ENCODE measurements at regions not wholly inside any gene's neighbourhood (a gene's known extent, or its start where the extent isn't known, plus 50 kb on each side); places are given as distances from the start of the nearest gene placed in this dataset.

DNA sequence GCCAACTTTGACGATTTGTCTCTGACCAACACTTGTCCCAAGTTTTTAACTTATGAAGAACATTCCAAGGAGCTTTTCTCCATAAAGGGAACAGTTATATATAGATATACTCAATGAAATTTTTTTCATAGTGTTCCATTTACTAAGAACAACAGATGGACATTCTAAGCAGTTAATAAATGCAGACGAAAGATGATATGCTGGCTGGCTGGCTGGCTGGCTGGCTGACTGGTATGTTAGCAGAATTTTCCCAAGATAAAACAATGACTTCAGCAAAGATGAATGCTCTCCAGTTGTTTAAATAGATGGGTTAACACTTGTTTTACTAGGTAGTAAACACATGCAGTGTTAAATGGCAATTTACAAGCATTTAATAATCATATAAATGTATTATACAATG is 62.2 kb downstream of the SPANXN3 start:
- no peak overlapping the region for H3K27ac ChIP-seq
- no peaks in the 10 kb centered on the region for H3K4me1 ChIP-seq
- WGBS, 2 donors = 27 to 28% methylated on average over 2 of the region's 2 CpGs
- TF ChIP-seq, protein P1, sequence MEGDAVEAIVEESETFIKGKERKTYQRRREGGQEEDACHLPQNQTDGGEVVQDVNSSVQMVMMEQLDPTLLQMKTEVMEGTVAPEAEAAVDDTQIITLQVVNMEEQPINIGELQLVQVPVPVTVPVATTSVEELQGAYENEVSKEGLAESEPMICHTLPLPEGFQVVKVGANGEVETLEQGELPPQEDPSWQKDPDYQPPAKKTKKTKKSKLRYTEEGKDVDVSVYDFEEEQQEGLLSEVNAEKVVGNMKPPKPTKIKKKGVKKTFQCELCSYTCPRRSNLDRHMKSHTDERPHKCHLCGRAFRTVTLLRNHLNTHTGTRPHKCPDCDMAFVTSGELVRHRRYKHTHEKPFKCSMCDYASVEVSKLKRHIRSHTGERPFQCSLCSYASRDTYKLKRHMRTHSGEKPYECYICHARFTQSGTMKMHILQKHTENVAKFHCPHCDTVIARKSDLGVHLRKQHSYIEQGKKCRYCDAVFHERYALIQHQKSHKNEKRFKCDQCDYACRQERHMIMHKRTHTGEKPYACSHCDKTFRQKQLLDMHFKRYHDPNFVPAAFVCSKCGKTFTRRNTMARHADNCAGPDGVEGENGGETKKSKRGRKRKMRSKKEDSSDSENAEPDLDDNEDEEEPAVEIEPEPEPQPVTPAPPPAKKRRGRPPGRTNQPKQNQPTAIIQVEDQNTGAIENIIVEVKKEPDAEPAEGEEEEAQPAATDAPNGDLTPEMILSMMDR (IDR thresholded peaks at IDR 0.05) = no peak
- no peak for TF ChIP-seq POLR2A (IDR thresholded peaks at IDR 0.05)
- no peaks in the 10 kb centered on the region for H3K9me3 ChIP-seq
- H3K36me3 ChIP-seq (ENCODE audit: low read depth, missing control alignments) = no peaks in the 10 kb centered on the region
- intact Hi-C loops (cut with DNase I; ENCODE audit: low total_unique reads) = no loop called here
- H3K27me3 ChIP-seq = no peaks in the 10 kb centered on the region
- no peak overlapping the region for H3K4me3 ChIP-seq
- DNase-seq = no peak

DNA sequence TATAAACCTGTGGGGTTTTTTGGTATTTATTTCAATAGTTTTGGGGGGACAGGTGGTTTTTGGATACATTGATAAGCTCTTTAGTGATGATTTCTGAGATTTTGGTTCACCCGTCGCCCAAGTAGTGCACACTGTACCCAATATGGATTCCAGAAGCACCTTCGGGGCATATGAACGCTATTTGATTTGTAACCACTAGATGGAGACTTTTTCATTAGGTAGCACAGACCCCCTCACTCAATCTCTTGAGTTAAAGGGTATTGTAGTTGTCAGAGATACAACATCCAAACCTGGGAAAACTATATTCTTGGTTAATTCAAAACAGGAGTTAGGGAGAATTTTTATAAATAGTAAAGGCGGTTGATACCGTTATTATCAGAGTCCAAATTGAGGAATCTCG is 79.8 kb downstream of the SPANXN3 start:
- Histone ChIP-seq H3K27ac (no peak overlapping the region), H3K36me3 (ENCODE audit: low read depth, missing control alignments) (no peaks in the 10 kb centered on the region), H3K4me1 (no peaks in the 10 kb centered on the region), H3K4me3 (no peak overlapping the region), H3K9me3 (no peaks in the 10 kb centered on the region), H3K27me3 (no peaks in the 10 kb centered on the region)
- TF ChIP-seq, protein P1 (IDR thresholded peaks at IDR 0.05) = peak in 1 of 3 experiments; percentile 11
- TF ChIP-seq POLR2A (IDR thresholded peaks at IDR 0.05) = no peak
- intact Hi-C loops (cut with DNase I; ENCODE audit: low total_unique reads) = no loop called here
- 12 to 20% methylated on average over 7 of the region's 7 CpGs for WGBS, 2 donors
- DNase-seq = no peak

DNA sequence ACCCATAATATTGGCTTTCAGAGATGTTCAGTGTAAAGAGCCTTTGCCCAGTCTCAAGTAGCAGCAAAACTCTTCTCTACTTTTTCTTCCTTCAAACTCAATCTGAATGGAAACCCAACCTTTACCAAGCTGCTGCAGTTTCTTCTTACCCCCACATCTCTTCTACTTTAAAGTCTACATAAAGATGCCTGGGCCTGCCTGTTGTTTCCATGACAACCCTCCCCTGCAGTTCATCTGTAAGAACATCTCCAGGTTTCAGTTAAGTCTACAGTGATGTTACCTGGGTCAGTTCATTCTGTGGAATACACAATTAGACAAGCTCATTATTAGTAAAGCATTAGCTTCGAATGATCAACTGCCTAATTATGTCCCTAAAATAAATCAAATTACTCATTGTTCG is 81.4 kb downstream of the SPANXN3 start:
- Histone ChIP-seq H3K4me1 (no peaks in the 10 kb centered on the region), H3K36me3 (ENCODE audit: low read depth, missing control alignments) (no peaks in the 10 kb centered on the region), H3K27me3 (no peaks in the 10 kb centered on the region), H3K4me3 (no peak overlapping the region), H3K27ac (no peak overlapping the region), H3K9me3 (no peaks in the 10 kb centered on the region)
- intact Hi-C loops (cut with DNase I; ENCODE audit: low total_unique reads) = no loop called here
- DNase-seq = no peak
- TF ChIP-seq POLR2A (IDR thresholded peaks at IDR 0.05) = no peak
- TF ChIP-seq, protein P1 (IDR thresholded peaks at IDR 0.05) = no peak
- WGBS, 2 donors = 85 to 94% methylated on average over 2 of the region's 2 CpGs

DNA sequence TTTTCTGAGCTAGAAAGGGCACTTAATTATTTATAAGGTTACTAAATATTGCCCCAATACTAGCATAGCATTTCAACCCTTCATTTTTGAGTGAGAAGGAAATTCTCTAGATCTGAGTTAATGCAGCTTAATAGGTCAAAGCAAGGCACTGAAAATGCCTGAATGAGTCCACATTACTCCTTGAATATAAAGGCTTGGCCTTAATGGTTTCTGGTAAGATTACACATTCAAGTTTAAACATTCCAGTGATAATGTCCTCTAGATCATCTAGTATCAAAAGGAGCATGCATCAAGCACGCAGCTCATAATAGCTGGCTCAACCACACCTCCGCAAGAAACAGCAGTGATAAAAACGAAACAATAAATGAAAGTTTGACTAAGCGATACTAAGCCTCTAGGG is 87.5 kb downstream of the SPANXN3 start:
- no peak overlapping the region for H3K4me3 ChIP-seq
- intact Hi-C loops (cut with DNase I; ENCODE audit: low total_unique reads) = no loop called here
- no peaks in the 10 kb centered on the region for H3K27me3 ChIP-seq
- 55 to 59% methylated on average over 4 of the region's 4 CpGs for WGBS, 2 donors
- TF ChIP-seq POLR2A (IDR thresholded peaks at IDR 0.05) = no peak
- TF ChIP-seq, protein P1 (IDR thresholded peaks at IDR 0.05) = no peak
- no peaks in the 10 kb centered on the region for H3K9me3 ChIP-seq
- H3K4me1 ChIP-seq = no peaks in the 10 kb centered on the region
- no peak for DNase-seq
- H3K36me3 ChIP-seq (ENCODE audit: low read depth, missing control alignments) = no peaks in the 10 kb centered on the region
- no peak overlapping the region for H3K27ac ChIP-seq

DNA sequence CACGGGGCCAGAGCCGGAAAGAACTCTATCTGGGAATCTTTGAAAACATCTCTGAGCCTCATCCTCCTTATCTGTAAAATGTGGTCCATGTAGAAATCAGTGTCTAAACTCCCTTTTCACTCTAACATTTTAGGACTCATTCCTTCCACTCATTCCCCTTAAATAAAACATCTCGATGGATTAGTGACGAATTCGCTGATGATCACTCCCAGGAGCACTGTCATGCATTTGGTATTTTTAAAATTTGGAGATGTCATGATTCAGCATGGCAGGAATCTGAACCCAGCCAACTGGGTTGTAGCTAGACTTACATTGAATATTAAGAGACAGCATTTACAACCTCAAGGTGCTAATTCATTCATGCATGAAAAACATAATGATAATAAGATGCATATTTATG is 88.1 kb downstream of the SPANXN3 start:
- no peaks in the 10 kb centered on the region for H3K9me3 ChIP-seq
- no peak for TF ChIP-seq POLR2A (IDR thresholded peaks at IDR 0.05)
- TF ChIP-seq, protein P1 (IDR thresholded peaks at IDR 0.05) = no peak
- DNase-seq = no peak
- H3K4me1 ChIP-seq = no peaks in the 10 kb centered on the region
- no peak overlapping the region for H3K27ac ChIP-seq
- intact Hi-C loops (cut with DNase I; ENCODE audit: low total_unique reads) = no loop called here
- no peaks in the 10 kb centered on the region for H3K36me3 ChIP-seq (ENCODE audit: low read depth, missing control alignments)
- WGBS, 2 donors = 56 to 60% methylated on average over 5 of the region's 5 CpGs
- no peak overlapping the region for H3K4me3 ChIP-seq
- no peaks in the 10 kb centered on the region for H3K27me3 ChIP-seq

Data from testis (tissue), 2 donors.